ENCODE measurements at regions not wholly inside any gene's neighbourhood (a gene's known extent, or its start where the extent isn't known, plus 50 kb on each side); places are given as distances from the start of the nearest gene placed in this dataset.

DNA sequence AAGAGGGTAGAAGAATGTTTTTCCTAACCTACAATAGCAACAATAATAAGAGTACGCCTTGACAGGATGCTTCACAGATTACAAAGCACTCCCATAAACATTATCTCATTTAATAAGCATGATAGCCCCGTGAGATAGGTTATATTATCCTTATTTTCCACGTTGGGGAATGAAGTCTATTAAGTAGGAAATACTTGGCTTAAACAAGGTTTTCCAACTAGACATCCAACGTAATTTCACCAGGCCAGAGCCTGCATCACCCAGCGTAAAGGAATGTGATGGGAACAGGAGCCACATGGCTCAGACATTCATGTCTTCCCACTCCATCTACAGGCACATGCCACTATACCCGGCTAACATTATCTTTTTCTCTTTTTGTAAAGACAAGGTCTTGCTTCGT lies 223.4 kb upstream of the AMIGO2 start:
- TF ChIP-seq, protein P1, sequence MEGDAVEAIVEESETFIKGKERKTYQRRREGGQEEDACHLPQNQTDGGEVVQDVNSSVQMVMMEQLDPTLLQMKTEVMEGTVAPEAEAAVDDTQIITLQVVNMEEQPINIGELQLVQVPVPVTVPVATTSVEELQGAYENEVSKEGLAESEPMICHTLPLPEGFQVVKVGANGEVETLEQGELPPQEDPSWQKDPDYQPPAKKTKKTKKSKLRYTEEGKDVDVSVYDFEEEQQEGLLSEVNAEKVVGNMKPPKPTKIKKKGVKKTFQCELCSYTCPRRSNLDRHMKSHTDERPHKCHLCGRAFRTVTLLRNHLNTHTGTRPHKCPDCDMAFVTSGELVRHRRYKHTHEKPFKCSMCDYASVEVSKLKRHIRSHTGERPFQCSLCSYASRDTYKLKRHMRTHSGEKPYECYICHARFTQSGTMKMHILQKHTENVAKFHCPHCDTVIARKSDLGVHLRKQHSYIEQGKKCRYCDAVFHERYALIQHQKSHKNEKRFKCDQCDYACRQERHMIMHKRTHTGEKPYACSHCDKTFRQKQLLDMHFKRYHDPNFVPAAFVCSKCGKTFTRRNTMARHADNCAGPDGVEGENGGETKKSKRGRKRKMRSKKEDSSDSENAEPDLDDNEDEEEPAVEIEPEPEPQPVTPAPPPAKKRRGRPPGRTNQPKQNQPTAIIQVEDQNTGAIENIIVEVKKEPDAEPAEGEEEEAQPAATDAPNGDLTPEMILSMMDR (IDR thresholded peaks at IDR 0.05) = no peak
- TF ChIP-seq POLR2A (IDR thresholded peaks at IDR 0.05) = no peak
